ENCODE measurements at regions not wholly inside any gene's neighbourhood (a gene's known extent, or its start where the extent isn't known, plus 50 kb on each side); places are given as distances from the start of the nearest gene placed in this dataset.

GRCh38 chr1:14108356-14109275 lies 408.6 kb downstream of the PRDM2 start:
- ChIA-PET POLR2A (no interaction called here), CTCF (no interaction called here)
- Histone ChIP-seq H3K27me3 (ENCODE audit: control insufficient read depth in 2 of 2, insufficient read depth in 2 of 2, low read length in 2 of 2) (no peaks in the 10 kb centered on the region), H3K27ac (ENCODE audit: low read depth, low read length) (no peak overlapping the region), H3K4me1 (ENCODE audit: control insufficient read depth in 2 of 2, insufficient read depth in 2 of 2, low read length in 2 of 2) (no peaks in the 10 kb centered on the region), H3K4me3 (ENCODE audit: low read length) (no peak overlapping the region), H3K9me3 (ENCODE audit: control insufficient read depth in 2 of 3, low read length in 3 of 3) (no peaks in the 10 kb centered on the region), H3K36me3 (ENCODE audit: control insufficient read depth in 2 of 3, insufficient read depth in 3 of 3, low read length in 3 of 3) (no peaks in the 10 kb centered on the region)
- DNase-seq (no peak), ATAC-seq (no peak)
- no peaks in the 10 kb centered on the region for H3K36me3 Mint-ChIP-seq
- intact Hi-C loops (cut with micrococcal nuclease) = no loop called here
- no peak overlapping the region for H3K4me3 Mint-ChIP-seq
- peaks cover 0 to 3% (median 0%) of the 10 kb centered on the region in 11 donors for H3K9me3 Mint-ChIP-seq
- H3K4me1 Mint-ChIP-seq = no peaks in the 10 kb centered on the region
- H3K27me3 Mint-ChIP-seq = peaks cover 0 to 58% (median 23%) of the 10 kb centered on the region in 5 donors
- no peak overlapping the region for H3K27ac Mint-ChIP-seq

- intact Hi-C loops (cut with micrococcal nuclease) = no loop called here
- DNase-seq (no peak), ATAC-seq (no peak)
- Histone ChIP-seq H3K27me3 (ENCODE audit: control insufficient read depth in 2 of 2, insufficient read depth in 2 of 2, low read length in 2 of 2) (no peaks in the 10 kb centered on the region), H3K4me1 (ENCODE audit: control insufficient read depth in 2 of 2, insufficient read depth in 2 of 2, low read length in 2 of 2) (no peaks in the 10 kb centered on the region), H3K36me3 (ENCODE audit: control insufficient read depth in 2 of 3, insufficient read depth in 3 of 3, low read length in 3 of 3) (no peaks in the 10 kb centered on the region), H3K9me3 (ENCODE audit: control insufficient read depth in 2 of 3, low read length in 3 of 3) (no peaks in the 10 kb centered on the region), H3K4me3 (ENCODE audit: low read length) (no peak overlapping the region), H3K27ac (ENCODE audit: low read depth, low read length) (no peak overlapping the region)
- ChIA-PET CTCF (no interaction called here), POLR2A (no interaction called here)
- Mint-ChIP-seq H3K27ac (no peak overlapping the region), H3K36me3 (no peaks in the 10 kb centered on the region), H3K4me1 (peaks cover 0 to 4% (median under 1%) of the 10 kb centered on the region in 7 donors), H3K9me3 (peaks cover 0 to 3% (median 0%) of the 10 kb centered on the region in 11 donors), H3K4me3 (no peak overlapping the region), H3K27me3 (peaks cover 0 to 64% (median 24%) of the 10 kb centered on the region in 5 donors)
Observed at GRCh38 chr1:14109276-14109635, 409.3 kb downstream of the PRDM2 start.

DNA sequence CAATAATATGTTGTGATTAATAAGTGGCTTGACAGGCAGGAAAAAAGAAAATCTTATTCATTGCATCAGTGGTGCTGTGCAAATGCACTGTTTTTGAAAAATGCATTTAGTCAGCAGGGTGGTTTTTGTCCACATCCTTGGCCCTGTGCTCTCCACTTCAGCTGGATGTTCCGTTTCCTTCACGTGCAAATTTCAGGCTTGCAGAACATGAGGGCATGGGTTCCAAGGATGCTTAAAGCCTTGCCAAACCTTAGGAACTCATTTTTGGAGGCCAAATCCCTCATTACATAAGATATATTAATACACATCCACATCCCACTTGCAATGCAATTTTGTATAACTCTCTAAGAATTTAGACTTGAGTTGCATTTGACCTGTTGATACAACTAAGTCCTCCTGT lies 410.1 kb downstream of the PRDM2 start:
- no peak overlapping the region for H3K4me3 Mint-ChIP-seq
- H3K27ac Mint-ChIP-seq = no peak overlapping the region
- no peaks in the 10 kb centered on the region for H3K4me1 ChIP-seq (ENCODE audit: control insufficient read depth in 2 of 2, insufficient read depth in 2 of 2, low read length in 2 of 2)
- H3K4me3 ChIP-seq (ENCODE audit: low read length) = no peak overlapping the region
- H3K27ac ChIP-seq (ENCODE audit: low read depth, low read length) = no peak overlapping the region
- H3K36me3 ChIP-seq (ENCODE audit: control insufficient read depth in 2 of 3, insufficient read depth in 3 of 3, low read length in 3 of 3) = no peaks in the 10 kb centered on the region
- H3K4me1 Mint-ChIP-seq = peaks cover 0 to 9% (median 4%) of the 10 kb centered on the region in 7 donors
- intact Hi-C loops (cut with micrococcal nuclease) = no loop called here
- ATAC-seq (no peak), DNase-seq (no peak)
- H3K36me3 Mint-ChIP-seq = no peaks in the 10 kb centered on the region
- POLR2A ChIA-PET = no interaction called here
- no peaks in the 10 kb centered on the region for H3K9me3 ChIP-seq (ENCODE audit: control insufficient read depth in 2 of 3, low read length in 3 of 3)
- CTCF ChIA-PET = no interaction called here
- H3K27me3 ChIP-seq (ENCODE audit: control insufficient read depth in 2 of 2, insufficient read depth in 2 of 2, low read length in 2 of 2) = no peaks in the 10 kb centered on the region
- peaks cover 0 to 3% (median 0%) of the 10 kb centered on the region in 11 donors for H3K9me3 Mint-ChIP-seq
- peaks cover 0 to 60% (median 27%) of the 10 kb centered on the region in 5 donors for H3K27me3 Mint-ChIP-seq

- H3K27ac ChIP-seq (ENCODE audit: low read depth, low read length) = no peak overlapping the region
- H3K9me3 ChIP-seq (ENCODE audit: control insufficient read depth in 2 of 3, low read length in 3 of 3) = no peaks in the 10 kb centered on the region
- no peak for ATAC-seq
- H3K27me3 ChIP-seq (ENCODE audit: control insufficient read depth in 2 of 2, insufficient read depth in 2 of 2, low read length in 2 of 2) = no peaks in the 10 kb centered on the region
- H3K36me3 ChIP-seq (ENCODE audit: control insufficient read depth in 2 of 3, insufficient read depth in 3 of 3, low read length in 3 of 3) = no peaks in the 10 kb centered on the region
- no peak overlapping the region for H3K4me3 ChIP-seq (ENCODE audit: low read length)
- H3K4me1 Mint-ChIP-seq = peaks cover 0 to 9% (median 4%) of the 10 kb centered on the region in 7 donors
- H3K27me3 Mint-ChIP-seq = peaks cover 0 to 54% (median 31%) of the 10 kb centered on the region in 5 donors
- no peak overlapping the region for H3K4me3 Mint-ChIP-seq
- H3K36me3 Mint-ChIP-seq = no peaks in the 10 kb centered on the region
- H3K27ac Mint-ChIP-seq = no peak overlapping the region
- peaks cover 0 to 3% (median 0%) of the 10 kb centered on the region in 11 donors for H3K9me3 Mint-ChIP-seq
- no peak for DNase-seq
- no peaks in the 10 kb centered on the region for H3K4me1 ChIP-seq (ENCODE audit: control insufficient read depth in 2 of 2, insufficient read depth in 2 of 2, low read length in 2 of 2)
- ChIA-PET CTCF (no interaction called here), POLR2A (no interaction called here)
- intact Hi-C loops (cut with micrococcal nuclease) = no loop called here
Observed at GRCh38 chr1:14111121-14111520, 411.1 kb downstream of the PRDM2 start.

DNA sequence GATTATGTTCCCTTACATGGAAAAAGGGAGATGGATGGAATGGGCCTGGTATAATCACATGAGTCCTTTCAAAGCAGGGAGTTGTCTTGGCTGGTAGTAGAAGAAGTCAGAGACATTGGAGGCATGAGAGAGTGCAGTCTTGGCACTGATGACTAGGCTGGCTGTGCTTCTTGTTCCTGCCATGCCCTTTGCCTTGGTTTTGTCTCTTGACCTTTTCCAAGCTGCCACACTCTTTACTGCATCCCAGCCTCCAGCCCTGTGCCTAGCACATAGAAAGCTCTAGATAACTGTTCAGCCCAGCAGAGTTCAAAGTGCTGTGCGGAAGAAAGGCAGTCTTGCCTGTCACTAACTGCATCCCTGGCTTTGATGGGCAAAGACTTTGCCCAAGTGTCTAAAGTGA lies 412.6 kb downstream of the PRDM2 start:
- H3K4me3 Mint-ChIP-seq = no peak overlapping the region
- Histone ChIP-seq H3K9me3 (ENCODE audit: control insufficient read depth in 2 of 3, low read length in 3 of 3) (no peaks in the 10 kb centered on the region), H3K4me3 (ENCODE audit: low read length) (no peak overlapping the region), H3K27me3 (ENCODE audit: control insufficient read depth in 2 of 2, insufficient read depth in 2 of 2, low read length in 2 of 2) (no peaks in the 10 kb centered on the region), H3K36me3 (ENCODE audit: control insufficient read depth in 2 of 3, insufficient read depth in 3 of 3, low read length in 3 of 3) (no peaks in the 10 kb centered on the region), H3K4me1 (ENCODE audit: control insufficient read depth in 2 of 2, insufficient read depth in 2 of 2, low read length in 2 of 2) (no peaks in the 10 kb centered on the region), H3K27ac (ENCODE audit: low read depth, low read length) (no peak overlapping the region)
- intact Hi-C loops (cut with micrococcal nuclease) = no loop called here
- no peak for DNase-seq
- ChIA-PET POLR2A (no interaction called here), CTCF (no interaction called here)
- peaks cover 0 to 7% (median 0%) of the 10 kb centered on the region in 11 donors for H3K9me3 Mint-ChIP-seq
- H3K4me1 Mint-ChIP-seq = peaks cover 0 to 9% (median 4%) of the 10 kb centered on the region in 7 donors
- no peaks in the 10 kb centered on the region for H3K36me3 Mint-ChIP-seq
- ATAC-seq = no peak
- H3K27ac Mint-ChIP-seq = no peak overlapping the region
- peaks cover 0 to 56% (median 20%) of the 10 kb centered on the region in 5 donors for H3K27me3 Mint-ChIP-seq

- Mint-ChIP-seq H3K27me3 (peaks cover 0 to 49% (median 15%) of the 10 kb centered on the region in 5 donors), H3K4me1 (peaks cover 0 to 9% (median 4%) of the 10 kb centered on the region in 7 donors), H3K4me3 (no peak overlapping the region), H3K9me3 (peaks cover 0 to 7% (median 0%) of the 10 kb centered on the region in 11 donors), H3K27ac (no peak overlapping the region), H3K36me3 (no peaks in the 10 kb centered on the region)
- ChIA-PET POLR2A (no interaction called here), CTCF (interaction anchor here (0.6 kb wide), 1 partner anchor 196 kb away, joined by 3 read pairs; no protein-coding TSS in a partner anchor)
- ATAC-seq (no peak), DNase-seq (no peak)
- Histone ChIP-seq H3K4me3 (ENCODE audit: low read length) (no peak overlapping the region), H3K4me1 (ENCODE audit: control insufficient read depth in 2 of 2, insufficient read depth in 2 of 2, low read length in 2 of 2) (no peaks in the 10 kb centered on the region), H3K27ac (ENCODE audit: low read depth, low read length) (no peak overlapping the region), H3K9me3 (ENCODE audit: control insufficient read depth in 2 of 3, low read length in 3 of 3) (no peaks in the 10 kb centered on the region), H3K36me3 (ENCODE audit: control insufficient read depth in 2 of 3, insufficient read depth in 3 of 3, low read length in 3 of 3) (no peaks in the 10 kb centered on the region), H3K27me3 (ENCODE audit: control insufficient read depth in 2 of 2, insufficient read depth in 2 of 2, low read length in 2 of 2) (no peaks in the 10 kb centered on the region)
- intact Hi-C loops (cut with micrococcal nuclease) = no loop called here
Observed at GRCh38 chr1:14113271-14113670, 413.3 kb downstream of the PRDM2 start.

Data from naive thymus-derived CD4-positive, alpha-beta T cell (primary cell).